ENCODE measurements at regions not wholly inside any gene's neighbourhood (a gene's known extent, or its start where the extent isn't known, plus 50 kb on each side); places are given as distances from the start of the nearest gene placed in this dataset.

DNA sequence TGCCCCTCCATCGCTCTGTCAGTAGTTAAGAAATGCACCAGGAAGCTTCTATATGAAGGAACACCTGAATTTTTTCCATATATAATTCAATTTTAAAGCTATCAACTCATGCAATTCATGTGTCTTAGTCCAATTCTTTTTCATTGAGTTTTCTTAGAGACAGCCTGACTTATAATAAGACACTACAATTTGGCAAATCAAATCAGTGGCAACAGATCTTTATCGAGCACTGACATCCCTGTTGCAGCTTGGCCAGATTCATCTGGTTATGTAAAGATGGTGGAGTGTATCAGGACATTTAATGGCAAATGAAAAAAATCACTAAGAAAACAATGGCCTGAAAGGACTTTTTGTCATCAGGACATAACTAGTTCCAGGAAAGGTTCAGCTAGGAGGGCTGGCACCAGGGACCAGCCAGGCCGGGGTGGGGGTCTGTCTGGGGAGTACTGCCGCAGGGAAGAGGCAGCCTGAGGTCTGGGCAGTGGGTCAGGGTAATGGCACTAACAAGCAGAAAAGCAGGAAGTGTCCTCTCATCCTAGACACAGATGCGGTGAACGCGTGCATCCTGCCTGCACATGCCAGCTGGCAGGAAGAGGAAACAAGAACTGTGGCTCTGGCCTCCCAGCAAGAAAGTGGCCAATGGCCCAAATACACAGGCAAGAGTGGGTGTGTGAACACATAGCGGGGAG, 100.5 kb upstream of the LMNTD1 start:
- no peak overlapping the region for H3K4me3 ChIP-seq (ENCODE audit: low read depth, low read length)
- TF ChIP-seq, protein P1, sequence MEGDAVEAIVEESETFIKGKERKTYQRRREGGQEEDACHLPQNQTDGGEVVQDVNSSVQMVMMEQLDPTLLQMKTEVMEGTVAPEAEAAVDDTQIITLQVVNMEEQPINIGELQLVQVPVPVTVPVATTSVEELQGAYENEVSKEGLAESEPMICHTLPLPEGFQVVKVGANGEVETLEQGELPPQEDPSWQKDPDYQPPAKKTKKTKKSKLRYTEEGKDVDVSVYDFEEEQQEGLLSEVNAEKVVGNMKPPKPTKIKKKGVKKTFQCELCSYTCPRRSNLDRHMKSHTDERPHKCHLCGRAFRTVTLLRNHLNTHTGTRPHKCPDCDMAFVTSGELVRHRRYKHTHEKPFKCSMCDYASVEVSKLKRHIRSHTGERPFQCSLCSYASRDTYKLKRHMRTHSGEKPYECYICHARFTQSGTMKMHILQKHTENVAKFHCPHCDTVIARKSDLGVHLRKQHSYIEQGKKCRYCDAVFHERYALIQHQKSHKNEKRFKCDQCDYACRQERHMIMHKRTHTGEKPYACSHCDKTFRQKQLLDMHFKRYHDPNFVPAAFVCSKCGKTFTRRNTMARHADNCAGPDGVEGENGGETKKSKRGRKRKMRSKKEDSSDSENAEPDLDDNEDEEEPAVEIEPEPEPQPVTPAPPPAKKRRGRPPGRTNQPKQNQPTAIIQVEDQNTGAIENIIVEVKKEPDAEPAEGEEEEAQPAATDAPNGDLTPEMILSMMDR (IDR thresholded peaks at IDR 0.05; ENCODE audit: insufficient read depth, low read length, missing control alignments), result no peak
- POLR2A ChIA-PET, result no interaction called here
- DNase-seq (ENCODE audit: low read depth, low spot score), result no peak
- CTCF ChIA-PET, result interaction anchor here (1.1 to 1.3 kb wide), 2 partner anchors 17 to 24 kb away, joined by 3 read pairs; no protein-coding TSS in a partner anchor

DNA sequence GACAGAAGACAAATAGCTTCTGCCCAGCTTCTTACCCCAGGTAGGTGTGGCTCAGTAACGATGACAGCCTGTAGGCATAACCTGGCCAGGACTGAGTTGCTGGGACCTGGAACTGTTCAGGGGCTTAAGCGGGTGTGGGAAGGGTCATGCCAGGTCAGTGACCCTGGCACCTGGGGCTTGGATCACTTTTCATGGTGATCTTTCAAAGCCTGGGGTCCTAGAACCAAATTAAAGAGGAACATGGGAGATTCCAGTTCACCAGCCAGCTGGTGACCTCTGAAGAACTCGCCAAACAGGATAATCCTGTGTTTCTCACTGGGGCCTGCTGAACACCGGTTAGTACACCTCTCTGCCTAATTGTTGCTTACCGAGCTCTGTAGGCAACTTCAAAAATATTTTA, 102.6 kb upstream of the LMNTD1 start:
- DNase-seq (ENCODE audit: low read depth, low spot score), result no peak
- ChIA-PET POLR2A (no interaction called here), CTCF (interaction anchor here (1.4 kb wide), 1 partner anchor 302 kb away, joined by 3 read pairs; no protein-coding TSS in a partner anchor)
- TF ChIP-seq, protein P1 (IDR thresholded peaks at IDR 0.05; ENCODE audit: insufficient read depth, low read length, missing control alignments), result no peak
- H3K4me3 ChIP-seq (ENCODE audit: low read depth, low read length), result no peak overlapping the region

DNA sequence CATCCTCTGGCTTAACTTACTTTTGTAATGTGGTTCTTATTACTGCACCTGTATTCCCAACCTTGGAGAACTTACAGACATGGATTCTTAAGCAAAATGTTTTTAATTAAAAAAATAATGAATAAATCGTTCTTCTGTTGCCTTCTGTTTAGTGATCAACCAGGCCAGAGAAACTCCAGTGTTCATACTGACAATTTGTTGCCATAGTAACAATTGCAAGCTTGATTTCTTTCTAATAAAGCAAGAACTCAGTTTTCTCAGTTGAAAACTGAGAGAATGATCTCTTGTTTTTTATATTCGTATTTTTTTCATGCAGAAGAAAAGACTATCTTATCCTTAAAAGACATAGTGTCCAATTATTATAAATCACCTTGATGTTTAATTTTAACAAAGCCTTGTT, 106.5 kb upstream of the LMNTD1 start:
- DNase-seq (ENCODE audit: low read depth, low spot score), result no peak
- TF ChIP-seq, protein P1 (IDR thresholded peaks at IDR 0.05; ENCODE audit: insufficient read depth, low read length, missing control alignments), result no peak
- H3K4me3 ChIP-seq (ENCODE audit: low read depth, low read length), result no peak overlapping the region
- ChIA-PET POLR2A (no interaction called here), CTCF (interaction anchor here (0.7 kb wide), 1 partner anchor 9 kb away, joined by 3 read pairs; no protein-coding TSS in a partner anchor)

DNA sequence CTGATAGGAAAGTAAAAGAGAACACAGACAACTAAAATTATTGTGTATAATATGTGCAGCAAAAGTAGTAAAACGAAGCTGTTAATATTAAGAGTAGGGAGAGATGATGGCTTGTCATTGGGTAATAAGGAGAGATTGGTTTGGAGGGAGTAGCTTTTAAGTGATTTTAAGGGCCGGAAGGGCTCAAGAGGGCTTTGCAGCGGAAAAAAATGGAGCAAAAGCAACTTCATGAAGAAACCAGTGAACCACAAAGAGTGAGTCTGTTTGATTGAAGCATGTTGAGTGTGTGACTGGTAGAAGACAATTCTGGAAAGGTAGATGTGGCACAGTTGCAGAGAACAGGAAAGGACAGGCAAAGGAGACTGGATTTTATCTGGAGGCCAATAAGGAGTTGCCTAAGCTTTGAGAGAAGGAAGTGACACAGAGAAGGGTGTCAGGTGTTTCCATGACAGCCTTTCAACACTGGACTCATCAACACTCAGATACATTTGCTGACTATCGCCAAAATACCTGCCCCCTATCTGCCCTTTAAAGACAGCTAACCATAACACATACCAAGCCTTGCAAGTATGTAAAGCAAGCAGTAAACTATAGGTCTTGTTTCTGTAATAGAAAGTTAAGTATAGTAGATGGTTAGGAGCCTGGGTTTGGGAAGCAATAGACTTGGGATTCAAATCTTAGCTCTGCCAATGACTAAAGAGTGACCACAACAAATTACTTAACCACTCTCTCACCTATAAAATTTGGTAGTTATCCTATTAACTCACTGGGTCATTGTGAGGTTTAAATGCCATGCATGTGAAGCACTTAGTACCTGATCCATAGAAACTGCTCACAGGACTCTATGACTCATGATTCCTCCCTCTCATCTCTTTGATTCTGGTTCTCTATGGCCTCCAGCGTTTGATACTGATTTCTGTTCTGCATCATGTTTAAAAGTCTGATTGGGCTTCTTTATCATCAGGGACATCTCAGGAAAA, 117.3 kb upstream of the LMNTD1 start:
- POLR2A ChIA-PET, result no interaction called here
- TF ChIP-seq, protein P1 (IDR thresholded peaks at IDR 0.05; ENCODE audit: insufficient read depth, low read length, missing control alignments), result no peak
- CTCF ChIA-PET, result interaction anchor here (1.2 kb wide), 1 partner anchor 17 kb away, joined by 3 read pairs; no protein-coding TSS in a partner anchor
- no peak overlapping the region for H3K4me3 ChIP-seq (ENCODE audit: low read depth, low read length)
- no peak for DNase-seq (ENCODE audit: low read depth, low spot score)

DNA sequence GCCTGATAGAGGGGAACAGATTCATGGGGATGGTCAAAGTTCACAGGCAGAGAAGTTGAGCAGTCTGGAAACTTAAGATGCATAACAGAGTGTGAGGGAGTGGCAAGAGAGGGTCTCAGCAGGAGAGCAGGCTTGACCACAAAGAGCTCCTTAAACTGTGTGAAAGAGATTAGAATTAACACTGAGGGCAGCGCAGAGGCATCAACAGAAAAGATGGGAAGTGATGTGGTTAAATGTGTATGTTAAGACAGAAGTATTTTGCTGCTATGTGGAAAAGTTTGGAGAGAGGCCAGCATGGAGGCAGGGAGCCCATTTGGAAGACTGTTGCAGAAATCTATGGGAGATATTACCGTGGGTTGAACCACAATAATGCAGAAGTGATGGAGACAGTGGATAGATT, 122.7 kb upstream of the LMNTD1 start:
- POLR2A ChIA-PET, result no interaction called here
- CTCF ChIA-PET, result no interaction called here
- no peak overlapping the region for H3K4me3 ChIP-seq (ENCODE audit: low read depth, low read length)
- DNase-seq (ENCODE audit: low read depth, low spot score), result peak; percentile 21
- TF ChIP-seq, protein P1 (IDR thresholded peaks at IDR 0.05; ENCODE audit: insufficient read depth, low read length, missing control alignments), result no peak
